Gastrocnemius medialis (tissue), 4 donors: ENCODE measurements at regions not wholly inside any gene's neighbourhood (a gene's known extent, or its start where the extent isn't known, plus 50 kb on each side); places are given as distances from the start of the nearest gene placed in this dataset.

Experiments
- ATAC-seq, 2 donors: fragments of 150-250 bp; one replicate each; pipeline ENCODE4 v1.9.1; 2016
- DNase-seq, 2 donors: peaks; one replicate each; pipeline ENCODE4 v3.0.0-alpha.2; 2019
- H3K27ac ChIP-seq, 4 donors: fragments of 200-600 bp; sonication (generic); 1 replicate in 1 of 4; 2 replicates in 3 of 4; pipeline ENCODE4 v1.5.1; 2016 to 2018; ENCODE audit warnings: mild to moderate bottlenecking in 2 of 4, moderate library complexity in 1 of 4
- H3K27me3 ChIP-seq, 3 donors: fragments of 200-600 bp; sonication (generic) in 2 of 3; 1 replicate in 1 of 3; 2 replicates in 2 of 3; pipeline versions ENCODE4 v1.5.1 to v1.6.0; 2016 to 2019; ENCODE audit warnings: mild to moderate bottlenecking in 1 of 3, moderate library complexity in 1 of 3
- H3K36me3 ChIP-seq, 2 donors: fragments of 200-600 bp; sonication (generic) in 1 of 2; one replicate each; pipeline ENCODE4 v1.5.1; 2017 to 2018
- H3K4me1 ChIP-seq, 2 donors: fragments of 200-600 bp; sonication (generic) in 1 of 2; one replicate each; pipeline ENCODE4 v1.5.1; 2016 to 2017; ENCODE audit warnings: mild to moderate bottlenecking in 2 of 2
- H3K4me3 ChIP-seq, 4 donors: fragments of 200-600 bp; sonication (generic) in 3 of 4; 1 replicate in 1 of 4; 2 replicates in 3 of 4; pipeline ENCODE4 v1.5.1; 2016 to 2019; ENCODE audit warnings: mild to moderate bottlenecking in 2 of 4
- H3K9me3 ChIP-seq, 3 donors: fragments of 200-600 bp; sonication (generic) in 2 of 3; 1 replicate in 1 of 3; 2 replicates in 2 of 3; pipeline ENCODE4 v1.5.1; 2016 to 2019
- CTCF ChIP-seq, 5 experiments: fragments of 450-650 bp in 3 of 5; fragments of 200-600 bp in 2 of 5; sonication (generic) in 2 of 5; IDR thresholded peaks in 4 of 5; conservative IDR thresholded peaks in 1 of 5; 1 replicate in 4 of 5; 2 replicates in 1 of 5; pipeline ENCODE4 v1.5.1; 2016 to 2019; ENCODE audit warnings: antibody characterized with exemption in 5 of 5, mild to moderate bottlenecking in 3 of 5, moderate library complexity in 3 of 5
- POLR2A ChIP-seq, 2 donors: fragments of 450-650 bp; IDR thresholded peaks; one replicate each; pipeline ENCODE4 v1.6.1; 2017; ENCODE audit warnings: antibody characterized with exemption in 2 of 2, mild to moderate bottlenecking in 2 of 2, moderate library complexity in 2 of 2
- in situ Hi-C, 4 donors: fragments of 200-750 bp; cut with MboI; loops; one replicate each; pipeline versions ENCODE4 v1.15.0 to v1.8.0; 2017; ENCODE audit warnings: low sequenced_read_pairs in 4 of 4
- intact Hi-C: fragments of 100-400 bp; cut with DNase I; formaldehyde crosslinking; loops from one replicate; pipeline ENCODE4 v1.15.1; 2023; ENCODE audit warnings: low total_unique reads

- DNase-seq (no peak), ATAC-seq (no peak)
- H3K4me1 ChIP-seq = no peaks in the 10 kb centered on the region
- no peaks in the 10 kb centered on the region for H3K9me3 ChIP-seq
- H3K36me3 ChIP-seq = no peaks in the 10 kb centered on the region
- H3K27me3 ChIP-seq = no peaks in the 10 kb centered on the region
- intact Hi-C loops (no loop called here), in situ Hi-C loops (no loop called here)
- no peak overlapping the region for H3K4me3 ChIP-seq
- no peak overlapping the region for H3K27ac ChIP-seq
- TF ChIP-seq POLR2A (IDR thresholded peaks at IDR 0.05) (no peak), CTCF (IDR thresholded peaks at IDR 0.05 in 4 of 5, conservative IDR thresholded peaks at IDR 0.05 in 1 of 5) (no peak)
Measured at GRCh38 chr17:54324813-54325212, 502.1 kb downstream of the KIF2B start.

GRCh38 chr17:54339731-54340130 is 517.0 kb downstream of the KIF2B start:
- in situ Hi-C loops = loop anchor here in 1 of 4 donors (10.0 kb wide), 1 partner anchor 55 kb away; no protein-coding TSS in a partner anchor
- ATAC-seq (no peak), DNase-seq (no peak)
- no peak for TF ChIP-seq POLR2A (IDR thresholded peaks at IDR 0.05)
- no peak for TF ChIP-seq CTCF (IDR thresholded peaks at IDR 0.05 in 4 of 5, conservative IDR thresholded peaks at IDR 0.05 in 1 of 5)
- no peaks in the 10 kb centered on the region for H3K36me3 ChIP-seq
- no peaks in the 10 kb centered on the region for H3K9me3 ChIP-seq
- intact Hi-C loops = no loop called here
- H3K27ac ChIP-seq = no peak overlapping the region
- H3K27me3 ChIP-seq = no peaks in the 10 kb centered on the region
- no peak overlapping the region for H3K4me3 ChIP-seq
- H3K4me1 ChIP-seq = no peaks in the 10 kb centered on the region

GRCh38 chr17:54347495-54347894 is 524.8 kb downstream of the KIF2B start:
- Histone ChIP-seq H3K9me3 (no peaks in the 10 kb centered on the region), H3K4me3 (no peak overlapping the region), H3K4me1 (no peaks in the 10 kb centered on the region), H3K27ac (no peak overlapping the region), H3K36me3 (no peaks in the 10 kb centered on the region), H3K27me3 (no peaks in the 10 kb centered on the region)
- DNase-seq (no peak), ATAC-seq (no peak)
- TF ChIP-seq CTCF (IDR thresholded peaks at IDR 0.05 in 4 of 5, conservative IDR thresholded peaks at IDR 0.05 in 1 of 5) = no peak
- TF ChIP-seq POLR2A (IDR thresholded peaks at IDR 0.05) = no peak
- in situ Hi-C loops (loop anchor here in 1 of 4 donors (10.0 kb wide), 1 partner anchor 63 kb away; no protein-coding TSS in a partner anchor), intact Hi-C loops (no loop called here)

GRCh38 chr17:54348234-54348633 is 525.5 kb downstream of the KIF2B start:
- ATAC-seq (no peak), DNase-seq (no peak)
- in situ Hi-C loops (loop anchor here in 1 of 4 donors (10.0 kb wide), 1 partner anchor 63 kb away; no protein-coding TSS in a partner anchor), intact Hi-C loops (no loop called here)
- Histone ChIP-seq H3K36me3 (no peaks in the 10 kb centered on the region), H3K9me3 (no peaks in the 10 kb centered on the region), H3K27ac (no peak overlapping the region), H3K27me3 (no peaks in the 10 kb centered on the region), H3K4me1 (no peaks in the 10 kb centered on the region), H3K4me3 (no peak overlapping the region)
- no peak for TF ChIP-seq POLR2A (IDR thresholded peaks at IDR 0.05)
- TF ChIP-seq CTCF (IDR thresholded peaks at IDR 0.05 in 4 of 5, conservative IDR thresholded peaks at IDR 0.05 in 1 of 5) = no peak
